IMR-90 (cell line): ENCODE measurements at regions not wholly inside any gene's neighbourhood (a gene's known extent, or its start where the extent isn't known, plus 50 kb on each side); places are given as distances from the start of the nearest gene placed in this dataset.

Experiments
- ATAC-seq: fragments of 200-7000 bp; cut with Tn5 transposase; 2 replicates; pipeline ENCODE4 v1.9.1; 2020; ENCODE audit warnings: low read depth, mild to moderate bottlenecking, moderate library complexity
- BruUV-seq: library from RNA; stranded (reverse); fragments of 400-500 nt; replicated peaks from 2 replicates; lab custom pipeline; 2021; lab: Mats Ljungman, UMichigan
- CTCF ChIA-PET: fragments of 300-600 bp; formaldehyde crosslinking; extraction: SDS; loops from one replicate; lab custom pipeline; 2021; ENCODE audit warnings: antibody characterized with exemption; lab: Yijun Ruan, JAX
- POLR2A ChIA-PET: fragments of 300-600 bp; sonication (Branson Sonifier 250); formaldehyde crosslinking; loops from one replicate; lab custom pipeline; 2022; ENCODE audit warnings: antibody characterized with exemption; ENCODE audit not compliant: unreplicated experiment; lab: Charles Lee
- DNase-seq: peaks from one replicate; pipeline ENCODE4 v3.0.0; 2013
- H2AFZ ChIP-seq: replicated peaks from 2 replicates; pipeline ENCODE3; 2013; ENCODE audit warnings: low read length, mild to moderate bottlenecking; ENCODE audit not compliant: poor library complexity
- H2AK5ac ChIP-seq: 2 replicates; pipeline ENCODE4 v1.6.1; 2013; ENCODE audit warnings: low read depth, low read length, inconsistent platforms
- H2AK9ac ChIP-seq: replicated peaks from 2 replicates; pipeline ENCODE3; 2013; ENCODE audit warnings: mild to moderate bottlenecking, low read depth, low read length, moderate library complexity; ENCODE audit not compliant: poor library complexity
- H2BK120ac ChIP-seq: 2 replicates; pipeline ENCODE4 v1.6.1; 2013; ENCODE audit warnings: low read depth, low read length, inconsistent platforms
- H2BK15ac ChIP-seq: 3 replicates; pipeline ENCODE4 v1.6.1; 2013; ENCODE audit warnings: low read depth, low read length, inconsistent platforms
- H2BK20ac ChIP-seq: 2 replicates; pipeline ENCODE4 v1.6.1; 2013; ENCODE audit warnings: low read depth, mild to moderate bottlenecking, inconsistent platforms, low read length, moderate library complexity
- H2BK5ac ChIP-seq: 2 replicates; pipeline ENCODE4 v1.6.1; 2013; ENCODE audit warnings: mild to moderate bottlenecking, low read depth, low read length, inconsistent platforms; ENCODE audit not compliant: poor library complexity, severe bottlenecking
- H3K14ac ChIP-seq: replicated peaks from 2 replicates; pipeline ENCODE4 v1.6.1; 2013; ENCODE audit warnings: low read depth, low read length, inconsistent platforms
- H3K18ac ChIP-seq: 2 replicates; pipeline ENCODE4 v1.6.1; 2013; ENCODE audit warnings: low read depth, low read length, control low read depth
- H3K23ac ChIP-seq: 2 replicates; pipeline ENCODE4 v1.6.1; 2013; ENCODE audit warnings: low read depth, low read length, inconsistent platforms
- H3K27ac ChIP-seq: 2 replicates; pipeline ENCODE4 v1.5.1; 2013; ENCODE audit warnings: mild to moderate bottlenecking, control low read depth, low read length; ENCODE audit not compliant: insufficient read depth
- H3K27me3 ChIP-seq: 2 replicates; pipeline ENCODE4 v1.6.1; 2013; ENCODE audit warnings: low read length; ENCODE audit not compliant: control insufficient read depth, insufficient read depth
- H3K36me3 ChIP-seq: 2 replicates; pipeline ENCODE4 v1.6.1; 2013; ENCODE audit warnings: low read length, mixed read lengths; ENCODE audit not compliant: control insufficient read depth, insufficient read depth
- H3K4ac ChIP-seq: 2 replicates; pipeline ENCODE4 v1.6.1; 2013; ENCODE audit warnings: low read depth, low read length, inconsistent platforms
- H3K4me1 ChIP-seq: 2 replicates; pipeline ENCODE4 v1.6.1; 2013; ENCODE audit warnings: low read length, mixed read lengths; ENCODE audit not compliant: control insufficient read depth, insufficient read depth
- H3K4me2 ChIP-seq: 2 replicates; pipeline ENCODE4 v1.6.1; 2013; ENCODE audit warnings: low read depth, mild to moderate bottlenecking, control low read depth, low read length, moderate library complexity
- H3K4me3 ChIP-seq: 2 replicates; pipeline ENCODE4 v1.5.1; 2013; ENCODE audit warnings: low read depth, mild to moderate bottlenecking, control low read depth, low read length, moderate library complexity; ENCODE audit not compliant: insufficient read depth
- H3K56ac ChIP-seq: 2 replicates; pipeline ENCODE4 v1.6.1; 2013; ENCODE audit warnings: low read length, inconsistent platforms; ENCODE audit not compliant: insufficient read depth; ENCODE audit errors: extremely low read depth
- H3K79me1 ChIP-seq, 2 experiments: 2 replicates each; pipeline ENCODE4 v1.6.1; 2013; ENCODE audit warnings: low read length in 2 of 2, inconsistent platforms in 1 of 2, low read depth in 1 of 2
- H3K9ac ChIP-seq: 2 replicates; pipeline ENCODE4 v1.6.1; 2013; ENCODE audit warnings: low read depth, low read length, control low read depth
- H3K9me1 ChIP-seq: 2 replicates; pipeline ENCODE4 v1.6.1; 2013; ENCODE audit warnings: low read length, inconsistent platforms; ENCODE audit not compliant: insufficient read depth
- H3K9me3 ChIP-seq: 2 replicates; pipeline ENCODE4 v1.6.1; 2013; ENCODE audit warnings: low read length; ENCODE audit not compliant: control insufficient read depth, insufficient read depth
- H4K20me1 ChIP-seq: 2 replicates; pipeline ENCODE4 v1.6.1; 2013; ENCODE audit warnings: low read length, inconsistent platforms; ENCODE audit not compliant: insufficient read depth
- H4K5ac ChIP-seq: 2 replicates; pipeline ENCODE4 v1.6.1; 2013; ENCODE audit warnings: mild to moderate bottlenecking, low read depth, low read length, control low read depth
- H4K8ac ChIP-seq, 2 experiments: 2 replicates each; pipeline ENCODE4 v1.6.1; 2013; ENCODE audit warnings: low read depth in 2 of 2, low read length in 2 of 2, control low read depth in 1 of 2, inconsistent platforms in 1 of 2
- H4K91ac ChIP-seq: 2 replicates; pipeline ENCODE4 v1.6.1; 2013; ENCODE audit warnings: low read depth, low read length, inconsistent platforms; ENCODE audit not compliant: insufficient read depth
- CEBPB ChIP-seq: IDR thresholded peaks from 2 replicates; pipeline ENCODE4 v1.6.1; 2012; ENCODE audit warnings: low read depth, low read length, improper control_type of control experiment
- CHD1 ChIP-seq: IDR thresholded peaks from 2 replicates; pipeline ENCODE4 v1.6.1; 2012; ENCODE audit warnings: low read depth, low read length, improper control_type of control experiment
- CTCF ChIP-seq: conservative IDR thresholded peaks from 2 replicates; pipeline ENCODE4 v1.5.1; 2012; ENCODE audit warnings: mild to moderate bottlenecking, low read depth, low read length, improper control_type of control experiment
- ELK1 ChIP-seq: fragments of 150-350 bp; IDR thresholded peaks from 2 replicates; pipeline ENCODE4 v1.6.1; 2016; ENCODE audit warnings: low read depth, mild to moderate bottlenecking, low read length, moderate library complexity, borderline replicate concordance
- MAZ ChIP-seq: IDR thresholded peaks from 2 replicates; pipeline ENCODE4 v1.6.1; 2012; ENCODE audit warnings: low read depth, mild to moderate bottlenecking, low read length, improper control_type of control experiment, moderate library complexity, borderline replicate concordance
- RCOR1 ChIP-seq: IDR thresholded peaks from 2 replicates; pipeline ENCODE4 v1.6.1; 2012; ENCODE audit warnings: mild to moderate bottlenecking, low read length, improper control_type of control experiment; ENCODE audit not compliant: insufficient replicate concordance
- WGBS, 2 experiments: methylation state at CpG; one replicate each; pipeline versions ENCODE4 v1.1.5 to v1.1.7; 2013; ENCODE audit warnings: missing lambda C conversion rate in 2 of 2; ENCODE audit not compliant: insufficient read length in 1 of 2; ENCODE audit errors: extremely low coverage in 2 of 2; 5-methylcytosine and 5-hydroxymethylcytosine counted together
- dilution Hi-C: fragments of 300-500 bp; cut with HindIII; formaldehyde crosslinking; loops from one replicate; pipeline ENCODE4 v1.14.3; 2018; ENCODE audit warnings: low sequenced_read_pairs; ENCODE audit not compliant: unreplicated experiment
- in situ Hi-C: fragments of 300-500 bp; cut with MboI; formaldehyde crosslinking; loops from 3 replicates; pipeline ENCODE4 v1.14.3; 2019; ENCODE audit warnings: low sequenced_read_pairs, inconsistent platforms, mixed read lengths
- intact Hi-C: fragments of 100-400 bp; cut with micrococcal nuclease; formaldehyde crosslinking; loops from 2 replicates; pipeline ENCODE4 v1.10.0; 2022

DNA sequence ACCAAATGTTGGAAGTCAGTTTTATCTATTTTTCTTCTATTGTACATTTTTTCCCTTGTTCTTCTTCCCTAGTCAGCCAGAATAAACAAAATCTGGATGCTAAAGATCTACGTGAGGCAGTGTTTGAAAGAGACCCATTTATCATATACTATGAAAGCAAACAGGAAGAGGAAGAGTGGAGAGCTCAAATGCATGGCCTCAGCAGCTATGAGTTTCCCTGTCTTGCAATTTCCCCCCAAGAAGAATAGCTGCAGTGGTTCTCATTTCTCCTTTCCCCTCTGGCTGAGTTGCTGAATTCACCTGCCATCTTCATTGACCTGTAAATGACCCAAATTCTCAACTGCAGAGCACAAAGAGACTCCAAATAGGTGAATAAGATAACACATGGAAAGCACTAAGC lies 347.1 kb upstream of the NRP1 start:
- CTCF ChIA-PET, result no interaction called here
- no peak overlapping the region for H3K27ac ChIP-seq
- no peaks in the 10 kb centered on the region for H3K9me1 ChIP-seq
- no peaks in the 10 kb centered on the region for H3K36me3 ChIP-seq
- no peak overlapping the region for H2BK20ac ChIP-seq
- DNase-seq (no peak), ATAC-seq (no peak)
- H3K4me3 ChIP-seq, result no peak overlapping the region
- TF ChIP-seq CTCF (no peak), CHD1 (no peak), ELK1 (no peak), RCOR1 (no peak), MAZ (no peak), CEBPB (no peak)
- H3K14ac ChIP-seq, result no peak overlapping the region
- no peak overlapping the region for H3K23ac ChIP-seq
- H4K91ac ChIP-seq, result no peak overlapping the region
- no peak overlapping the region for H3K18ac ChIP-seq
- no peak overlapping the region for H4K5ac ChIP-seq
- H3K4me2 ChIP-seq, result no peak overlapping the region
- H3K56ac ChIP-seq, result no peak overlapping the region
- H2BK120ac ChIP-seq, result no peak overlapping the region
- no peak overlapping the region for H4K8ac ChIP-seq
- H3K79me1 ChIP-seq, result no peaks in the 10 kb centered on the region
- no peak overlapping the region for H2AK5ac ChIP-seq
- H2AFZ ChIP-seq, result no peak overlapping the region
- BruUV-seq, result no TSS peak
- H2BK5ac ChIP-seq, result no peak overlapping the region
- H3K27me3 ChIP-seq, result peaks cover 3% of the 10 kb centered on the region; the same call in 1 of the 2 replicates
- no peaks in the 10 kb centered on the region for H3K9me3 ChIP-seq
- WGBS, 2 experiments, result no CpG with 5 or more reads among the region's 1 CpG
- intact Hi-C loops (no loop called here), dilution Hi-C loops (no loop called here), in situ Hi-C loops (no loop called here)
- no peaks in the 10 kb centered on the region for H3K4me1 ChIP-seq
- no peak overlapping the region for H3K4ac ChIP-seq
- H3K9ac ChIP-seq, result no peak overlapping the region
- H2AK9ac ChIP-seq, result no peak overlapping the region
- POLR2A ChIA-PET, result no interaction called here
- no peak overlapping the region for H2BK15ac ChIP-seq
- no peaks in the 10 kb centered on the region for H4K20me1 ChIP-seq
